SK-N-SH (cell line): ENCODE measurements at regions not wholly inside any gene's neighbourhood (a gene's known extent, or its start where the extent isn't known, plus 50 kb on each side); places are given as distances from the start of the nearest gene placed in this dataset.
A peak's percentile ranks its signal among the peaks of the same experiment; 100 is the strongest.

Source experiments
- CTCF ChIA-PET: fragments of 300-600, 350-600 bp; formaldehyde crosslinking; extraction: SDS; loops from one replicate; lab custom pipeline; 2021; lab: Yijun Ruan, JAX
- POLR2A ChIA-PET: fragments of 350-600 bp; sonication (Branson Sonifier 250); formaldehyde crosslinking; extraction: SDS; loops from one replicate; lab custom pipeline; 2020; ENCODE audit warnings: antibody characterized with exemption, inconsistent platforms; lab: Yijun Ruan, JAX
- DNase-seq: peaks from one replicate; pipeline ENCODE4 v3.0.0; 2012
- H2AFZ ChIP-seq: fragments of 200-600 bp; sonication (generic); 2 replicates; pipeline ENCODE4 v1.8.1; 2016; ENCODE audit warnings: antibody characterized with exemption, mild to moderate bottlenecking, low read depth
- H3F3A ChIP-seq: fragments of 200-600 bp; sonication (generic); replicated peaks from 2 replicates; pipeline ENCODE3; 2016; ENCODE audit warnings: antibody characterized with exemption, mild to moderate bottlenecking; ENCODE audit not compliant: insufficient read depth
- H3K27ac ChIP-seq, 2 experiments: fragments of 200-500 bp in 1 of 2; fragments of 200-600 bp in 1 of 2; sonication (Bioruptor generic) in 1 of 2; sonication (generic), shearing (Covaris generic) in 1 of 2; 2 replicates each; pipeline versions ENCODE4 v1.5.1 to v1.6.1; 2014 to 2016; ENCODE audit warnings: low read depth in 2 of 2, inconsistent platforms in 1 of 2, low read length in 1 of 2, mild to moderate bottlenecking in 1 of 2, mixed read lengths in 1 of 2
- H3K27me3 ChIP-seq: fragments of 200-600 bp; sonication (generic), shearing (Covaris generic); 2 replicates; pipeline ENCODE4 v1.6.1; 2016; ENCODE audit warnings: mixed run types; ENCODE audit not compliant: insufficient read depth
- H3K36me3 ChIP-seq, 2 experiments: fragments of 200-500 bp in 1 of 2; fragments of 200-600 bp in 1 of 2; sonication (Bioruptor generic) in 1 of 2; sonication (generic) in 1 of 2; replicated peaks in 1 of 2; 2 replicates each; pipeline versions ENCODE3 to v1.5.1; 2014 to 2016; ENCODE audit warnings: low read length in 1 of 2, mild to moderate bottlenecking in 1 of 2; ENCODE audit not compliant: insufficient read depth in 2 of 2, control insufficient read depth in 1 of 2
- H3K4me1 ChIP-seq, 2 experiments: fragments of 200-500 bp in 1 of 2; fragments of 200-600 bp in 1 of 2; sonication (Bioruptor generic) in 1 of 2; sonication (generic), shearing (Covaris generic) in 1 of 2; 2 replicates each; pipeline versions ENCODE4 v1.5.1 to v1.6.1; 2014 to 2016; ENCODE audit warnings: low read depth in 1 of 2, low read length in 1 of 2, mixed run types in 1 of 2; ENCODE audit not compliant: insufficient read depth in 2 of 2, control insufficient read depth in 1 of 2
- H3K4me2 ChIP-seq: fragments of 200-600 bp; sonication (generic), shearing (Covaris generic); 2 replicates; pipeline ENCODE4 v1.6.1; 2017; ENCODE audit warnings: mixed run types
- H3K4me3 ChIP-seq, 2 experiments: fragments of 200-500 bp in 1 of 2; fragments of 200-600 bp in 1 of 2; sonication (Bioruptor generic) in 1 of 2; sonication (generic), shearing (Covaris generic) in 1 of 2; 2 replicates each; pipeline versions ENCODE4 v1.5.1 to v1.8.1; 2014 to 2016; ENCODE audit warnings: low read depth in 2 of 2, inconsistent platforms in 1 of 2, low read length in 1 of 2, mild to moderate bottlenecking in 1 of 2, mixed read lengths in 1 of 2, moderate library complexity in 1 of 2
- H3K79me2 ChIP-seq: fragments of 200-600 bp; sonication (generic); 2 replicates; pipeline ENCODE4 v1.8.1; 2017; ENCODE audit warnings: mild to moderate bottlenecking; ENCODE audit not compliant: insufficient read depth
- H3K9ac ChIP-seq: fragments of 200-600 bp; sonication (generic); 2 replicates; pipeline ENCODE4 v1.6.1; 2017; ENCODE audit warnings: mixed run types
- H3K9me2 ChIP-seq: fragments of 200-600 bp; sonication (generic); 2 replicates; pipeline ENCODE4 v1.6.1; 2017; ENCODE audit warnings: mixed run types
- H3K9me3 ChIP-seq: fragments of 200-600 bp; sonication (generic); 2 replicates; pipeline ENCODE4 v1.6.1; 2017; ENCODE audit warnings: mixed run types, mild to moderate bottlenecking, moderate library complexity
- H4K20me1 ChIP-seq: fragments of 200-600 bp; sonication (generic); 2 replicates; pipeline ENCODE4 v1.6.1; 2017; ENCODE audit warnings: mild to moderate bottlenecking, mixed run types; ENCODE audit not compliant: insufficient read depth
- CTCF ChIP-seq: fragments of 200-600 bp; sonication (generic); IDR thresholded peaks from 2 replicates; pipeline ENCODE4 v1.6.1; 2017; ENCODE audit warnings: antibody characterized with exemption, mild to moderate bottlenecking, moderate library complexity
- ELF1 ChIP-seq: IDR thresholded peaks from 2 replicates; pipeline ENCODE4 v1.4.0; 2012
- EP300 ChIP-seq, 2 experiments: IDR thresholded peaks; 2 replicates each; pipeline versions ENCODE4 v1.4.0 to v1.6.1; 2012; ENCODE audit warnings: borderline replicate concordance in 1 of 2, low read depth in 1 of 2, low read length in 1 of 2
- EZH2phosphoT487 ChIP-seq: fragments of 200-600 bp; sonication (generic); IDR thresholded peaks from 2 replicates; pipeline ENCODE4 v1.6.1; 2017; ENCODE audit warnings: low read depth, mixed run types, mild to moderate bottlenecking, antibody characterized with exemption, moderate library complexity, borderline replicate concordance
- FOSL2 ChIP-seq: IDR thresholded peaks from 2 replicates; pipeline ENCODE4 v1.4.0; 2012; ENCODE audit warnings: low read depth, mild to moderate bottlenecking, moderate library complexity, borderline replicate concordance
- FOXJ3 ChIP-seq: sonication (generic); formaldehyde crosslinking; IDR thresholded peaks from 2 replicates; pipeline ENCODE4 v1.5.1; 2020; ENCODE audit warnings: mild to moderate bottlenecking, missing genetic modification reagents
- GABPA ChIP-seq: IDR thresholded peaks from 2 replicates; pipeline ENCODE4 v1.4.0; 2012; ENCODE audit warnings: low read depth, mild to moderate bottlenecking
- GATA2 ChIP-seq: sonication (generic); formaldehyde crosslinking; IDR thresholded peaks from 2 replicates; pipeline ENCODE4 v1.5.0; 2020; ENCODE audit warnings: mild to moderate bottlenecking, missing genetic modification reagents
- MAX ChIP-seq: IDR thresholded peaks from 2 replicates; pipeline ENCODE4 v1.4.0; 2012; ENCODE audit warnings: low read depth
- MEF2A ChIP-seq: IDR thresholded peaks from 2 replicates; pipeline ENCODE4 v1.4.0; 2012; ENCODE audit warnings: low read depth, borderline replicate concordance
- NRF1 ChIP-seq: IDR thresholded peaks from 2 replicates; pipeline ENCODE4 v1.6.1; 2012; ENCODE audit warnings: low read depth, mild to moderate bottlenecking, low read length
- PBX3 ChIP-seq: IDR thresholded peaks from 2 replicates; pipeline ENCODE4; 2012
- RXRA ChIP-seq: IDR thresholded peaks from 2 replicates; pipeline ENCODE4 v1.4.0; 2012; ENCODE audit warnings: low read depth, mild to moderate bottlenecking, borderline replicate concordance
- TCF12 ChIP-seq: IDR thresholded peaks from 2 replicates; pipeline ENCODE4 v1.4.0; 2012
- TEAD4 ChIP-seq: IDR thresholded peaks from 2 replicates; pipeline ENCODE4 v1.4.0; 2012; ENCODE audit warnings: mild to moderate bottlenecking, borderline replicate concordance; ENCODE audit not compliant: insufficient read depth
- ZBTB33 ChIP-seq: IDR thresholded peaks from 2 replicates; pipeline ENCODE4 v1.4.0; 2012; ENCODE audit warnings: low read depth, borderline replicate concordance
- WGBS: methylation state at CpG from one replicate; pipeline ENCODE4 v1.1.6; 2017; ENCODE audit warnings: low lambda C conversion rate; 5-methylcytosine and 5-hydroxymethylcytosine counted together

GRCh38 chr1:168454211-168454815, 89.5 kb downstream of the XCL2 start (continued):
- no peak for TF ChIP-seq CTCF
- peak; percentile 59; the same call in 1 of the 2 replicates for TF ChIP-seq MAX
- TF ChIP-seq TCF12 = peak; percentile 89
- TF ChIP-seq PBX3 = peak; percentile 94
- TF ChIP-seq MEF2A = no peak; the same call in 1 of the 2 replicates
- TF ChIP-seq EP300 (IDR thresholded peaks at IDR 0.05; ENCODE audit: borderline replicate concordance in 1 of 2, low read depth in 1 of 2, low read length in 1 of 2) = peak; percentile 69 to 87

GRCh38 chr1:168453056-168453455, 90.7 kb downstream of the XCL2 start:
- Histone ChIP-seq H3K9me3 (no peaks in the 10 kb centered on the region), H3F3A (peaks cover 16% of the 10 kb centered on the region), H3K9me2 (no peaks in the 10 kb centered on the region), H3K27ac (no peak overlapping the region; a peak in 1 of 4 replicates), H4K20me1 (no peaks in the 10 kb centered on the region), H2AFZ (no peak overlapping the region), H3K27me3 (no peaks in the 10 kb centered on the region), H3K4me2 (no peak overlapping the region), H3K36me3 (no peaks in the 10 kb centered on the region), H3K9ac (no peak overlapping the region), H3K79me2 (no peaks in the 10 kb centered on the region), H3K4me1 (peaks cover 2 to 15% of the 10 kb centered on the region in 2 experiments), H3K4me3 (no peak overlapping the region)
- TF ChIP-seq ZBTB33 (no peak), FOXJ3 (no peak), GABPA (no peak), ELF1 (no peak), FOSL2 (no peak), PBX3 (no peak), NRF1 (no peak), RXRA (no peak), GATA2 (CRISPR knock-in tag) (no peak), TCF12 (no peak), EZH2phosphoT487 (no peak), MAX (no peak), TEAD4 (no peak)
- CTCF ChIA-PET = interaction anchor here (0.7 to 9.2 kb wide), 3 partner anchors 12 to 113 kb away, joined by 3 to 70 read pairs (median 4); no protein-coding TSS in a partner anchor
- 94% methylated on average over 4 of the region's 4 CpGs for WGBS
- POLR2A ChIA-PET = no interaction called here
- DNase-seq = no peak
